HG03095 (cell line): ENCODE measurements at regions not wholly inside any gene's neighbourhood (a gene's known extent, or its start where the extent isn't known, plus 50 kb on each side); places are given as distances from the start of the nearest gene placed in this dataset.
"Not testable (repeated sequence)": the region's sequence is repeated elsewhere in the genome, so short reads cannot be mapped to it uniquely, and the experiment has no call there.

Experiments
- ATAC-seq: cut with Tn5 transposase; IDR thresholded peaks from one replicate; pipeline ENCODE4 v1.9.1; 2021; ENCODE audit warnings: moderate library complexity; ENCODE audit not compliant: unreplicated experiment

DNA sequence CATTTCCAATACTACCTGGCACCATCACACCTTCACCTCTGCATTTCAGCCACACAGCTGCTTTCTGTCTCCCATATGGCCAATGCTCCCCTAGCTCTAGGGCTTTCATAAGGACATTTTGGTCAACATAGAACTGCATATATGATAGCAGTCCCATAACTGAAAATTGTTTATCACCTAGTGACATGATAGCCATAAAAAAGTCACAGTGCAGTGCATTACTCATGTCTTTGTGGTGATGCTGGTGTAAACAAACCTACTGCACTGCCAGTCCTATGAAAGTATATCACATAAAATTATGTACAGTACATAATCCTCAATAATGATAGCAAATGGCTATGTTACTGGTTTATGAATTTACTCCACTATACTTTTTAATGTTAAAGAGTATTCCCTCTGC is 221.0 kb downstream of the NAF1 start:
- ATAC-seq, result no peak

DNA sequence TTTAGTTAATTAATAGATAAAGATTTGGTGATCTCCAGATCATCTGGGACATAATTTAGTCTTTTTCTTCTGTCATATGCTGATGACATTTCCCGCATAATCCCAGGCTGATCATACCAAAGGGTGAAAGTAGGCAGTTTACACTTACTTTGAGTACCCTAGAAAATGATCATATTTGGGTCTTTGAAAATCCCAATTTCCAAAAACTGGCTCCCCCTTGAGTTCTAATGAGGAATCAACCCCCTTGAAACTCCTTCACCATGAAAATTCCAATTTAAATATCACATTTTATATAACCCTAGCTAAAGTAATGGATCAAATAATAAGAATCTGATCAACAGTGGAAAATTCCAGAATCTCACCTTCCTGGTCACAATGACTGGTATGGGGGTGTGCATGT is 223.4 kb downstream of the NAF1 start:
- no peak for ATAC-seq

DNA sequence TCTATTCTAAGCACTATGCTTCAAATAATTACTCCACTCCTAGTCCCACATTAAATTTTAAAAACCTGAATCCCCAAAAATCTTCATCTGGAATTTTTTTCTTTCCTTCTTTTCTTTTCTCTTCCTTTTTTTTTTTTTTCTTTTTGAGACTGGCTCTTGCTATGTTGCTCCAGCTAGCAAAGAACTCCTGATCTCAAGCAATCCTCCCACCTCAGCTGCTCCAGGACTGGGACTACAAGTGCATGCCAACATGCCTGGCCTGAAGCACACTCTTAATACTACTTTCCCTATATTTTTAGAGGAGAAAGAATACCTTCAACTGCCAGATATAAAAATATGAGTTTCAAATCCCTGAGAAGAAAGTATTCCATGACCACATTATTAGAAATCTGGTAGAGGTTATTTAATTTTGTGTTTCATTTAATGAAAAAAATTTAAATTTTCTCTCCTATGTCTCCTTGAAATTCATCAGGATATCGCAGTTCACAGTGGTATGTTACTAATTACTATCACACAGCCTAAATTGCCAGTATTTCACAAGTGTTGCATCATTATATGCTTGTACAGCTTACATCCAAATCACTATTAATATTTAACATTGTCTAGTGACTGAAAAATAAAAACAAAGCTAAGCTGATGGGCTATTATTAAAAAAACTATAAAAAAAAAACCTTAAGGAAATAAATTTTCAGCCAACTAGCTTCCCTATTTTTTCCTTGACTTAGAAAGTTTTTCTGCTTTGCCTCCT is 227.8 kb downstream of the NAF1 start:
- no peak for ATAC-seq

DNA sequence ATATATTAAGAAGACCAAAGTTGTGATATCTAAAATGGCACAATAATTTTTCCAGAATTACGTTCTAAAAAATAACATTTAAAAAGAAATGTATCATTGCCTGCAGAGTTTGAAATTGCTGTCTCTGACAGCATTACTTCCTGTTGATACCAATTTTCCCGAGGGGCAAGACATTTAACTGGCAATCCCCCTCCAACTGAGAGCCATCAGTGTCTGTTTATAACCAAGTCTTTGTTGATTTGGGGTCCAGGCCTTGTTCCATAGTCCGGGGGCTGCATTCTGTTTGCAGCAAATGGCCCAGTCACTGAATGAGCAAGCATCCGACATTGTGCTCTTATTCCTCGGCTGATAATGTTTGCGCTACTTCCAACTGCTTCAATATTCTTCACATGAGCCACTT is 231.5 kb downstream of the NAF1 start:
- ATAC-seq, result no peak

DNA sequence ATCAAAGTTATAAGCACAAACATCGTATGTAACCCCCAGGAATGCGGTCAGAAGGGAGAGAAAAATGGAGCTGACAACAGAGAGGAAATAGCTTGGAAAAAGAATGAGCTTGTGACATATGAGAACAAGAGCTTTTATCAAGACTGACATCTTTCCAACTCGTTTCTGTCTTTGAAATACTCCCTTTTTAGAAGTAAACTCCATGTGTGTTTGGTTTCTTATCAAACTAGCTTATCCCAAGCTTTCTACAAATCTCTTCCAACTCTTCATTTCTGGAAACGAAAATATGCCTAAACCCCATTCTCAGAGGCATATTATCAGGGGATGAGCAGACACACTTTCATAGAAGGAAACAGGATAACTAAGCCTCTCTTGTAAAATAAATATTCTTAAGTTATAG is 235.4 kb downstream of the NAF1 start:
- no peak for ATAC-seq

DNA sequence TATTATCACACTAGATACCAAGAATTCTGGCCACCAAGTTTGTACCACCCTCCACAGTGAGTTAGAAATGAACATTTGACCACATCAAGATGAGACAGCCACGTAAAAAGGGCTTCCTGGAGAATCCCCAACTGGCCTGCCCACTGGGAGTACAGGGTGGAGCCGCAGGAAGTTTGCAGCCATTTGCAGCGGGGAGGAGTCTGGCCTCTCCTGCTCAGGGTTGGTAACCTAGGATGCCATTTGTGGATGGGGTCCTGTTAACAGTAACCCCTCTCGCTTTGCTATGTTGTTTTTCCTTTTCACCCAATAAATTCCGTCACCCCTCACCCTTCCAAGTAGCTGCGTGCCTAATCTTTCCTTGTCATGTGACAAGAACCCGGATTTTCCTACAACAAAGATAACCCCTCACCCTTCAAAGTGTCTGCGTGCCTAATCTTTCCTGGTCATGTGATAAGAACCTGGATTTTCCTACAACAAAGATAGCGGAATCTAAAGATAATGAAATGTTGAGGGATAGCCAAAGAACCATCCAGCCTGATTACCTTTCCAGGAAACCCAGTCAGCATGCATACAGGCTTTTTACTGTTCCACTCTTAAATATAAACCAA is 245.4 kb downstream of the NAF1 start:
- no peak for ATAC-seq

DNA sequence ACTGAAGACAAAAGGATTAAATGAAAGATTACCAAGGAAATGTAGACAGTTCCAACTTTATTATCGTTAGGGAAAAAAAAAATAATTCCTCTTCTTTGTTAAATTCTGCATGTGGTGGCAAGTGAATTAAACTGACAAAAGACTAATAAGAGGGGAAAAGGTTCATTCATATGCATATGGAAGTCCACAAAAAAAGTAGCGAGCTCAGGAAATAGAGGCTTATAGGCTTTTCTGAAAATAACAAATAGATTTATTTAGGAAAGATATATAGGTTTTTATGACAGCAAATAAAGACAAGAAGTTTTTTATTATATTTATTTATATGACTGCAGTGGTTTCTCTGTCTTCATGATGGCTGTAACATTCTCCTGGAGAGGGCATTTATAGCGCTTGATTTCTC is 246.0 kb downstream of the NAF1 start:
- no peak for ATAC-seq

DNA sequence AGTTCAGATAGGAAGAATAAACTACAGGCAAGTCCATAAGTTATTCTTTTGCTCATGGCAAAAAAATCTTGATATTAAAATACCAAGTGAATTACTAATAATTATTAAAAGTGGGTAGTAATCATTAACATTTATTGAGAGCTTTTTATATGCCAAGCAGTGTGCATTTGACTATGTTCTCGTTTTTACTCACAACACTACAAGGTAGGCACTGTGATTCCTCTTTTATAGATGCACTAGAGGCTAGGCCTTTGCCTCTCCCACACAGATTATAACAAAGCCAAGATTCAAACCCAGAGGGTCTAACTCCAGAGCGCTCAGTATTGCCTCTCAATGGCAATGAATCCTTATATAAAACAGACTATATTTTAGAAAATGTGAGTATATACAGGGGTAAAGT is 254.2 kb downstream of the NAF1 start:
- ATAC-seq, result no peak

DNA sequence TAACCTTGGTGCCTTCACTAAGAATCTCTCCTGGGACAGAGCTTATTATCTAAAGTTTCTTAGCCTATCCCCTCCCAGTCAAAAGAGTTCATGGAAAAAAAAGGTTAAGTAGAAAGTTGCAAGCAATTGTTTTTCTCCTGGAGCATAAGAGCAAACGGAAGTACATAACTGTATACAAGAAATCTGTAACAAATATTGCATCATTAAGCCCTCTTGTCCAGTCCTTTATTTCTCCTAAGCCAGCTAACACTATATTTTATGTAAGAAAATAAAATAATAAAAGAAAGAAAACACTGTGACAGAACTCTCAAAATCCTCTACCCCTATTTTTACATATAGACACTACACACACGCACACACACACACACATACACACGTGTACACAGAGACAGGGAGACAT is 255.3 kb downstream of the NAF1 start:
- ATAC-seq, result no peak

DNA sequence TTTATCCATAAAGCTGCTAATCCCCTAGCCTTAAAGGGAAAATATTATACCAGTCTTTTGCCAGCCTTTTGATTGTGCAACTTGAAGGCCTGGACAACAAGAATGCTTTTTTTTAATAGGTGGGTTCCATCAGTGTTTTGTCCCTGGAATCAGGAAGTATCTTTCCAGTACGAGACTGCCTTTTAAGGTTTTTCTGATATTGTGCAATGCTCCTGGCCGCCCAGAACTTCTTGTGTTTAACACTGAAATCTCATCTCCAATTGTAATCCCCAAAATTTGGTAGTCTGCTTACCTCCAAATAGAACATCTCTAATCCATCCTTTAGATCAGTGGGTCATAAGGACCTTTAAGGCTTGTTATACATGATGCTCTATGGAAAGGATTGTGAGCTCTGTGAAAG is 256.7 kb downstream of the NAF1 start:
- ATAC-seq, result no peak

DNA sequence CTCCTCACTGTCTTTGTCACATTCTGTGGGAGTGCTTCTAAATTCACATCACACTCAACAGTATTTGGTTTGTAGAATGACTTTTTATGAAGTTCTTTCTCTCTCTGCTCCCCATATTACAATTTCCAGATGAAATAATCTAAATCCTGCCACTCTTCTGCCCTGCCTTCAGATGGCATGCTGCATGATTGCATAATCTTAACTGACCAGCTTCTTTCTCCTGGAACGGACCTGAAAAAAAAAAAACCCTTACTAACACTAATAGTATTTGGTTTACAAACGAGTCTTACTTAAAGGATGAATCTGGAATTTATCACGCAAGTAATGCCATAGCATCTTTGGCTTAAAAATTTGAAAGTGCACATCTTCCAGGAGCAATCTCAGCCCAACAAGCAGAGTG is 272.3 kb downstream of the NAF1 start:
- no peak for ATAC-seq

DNA sequence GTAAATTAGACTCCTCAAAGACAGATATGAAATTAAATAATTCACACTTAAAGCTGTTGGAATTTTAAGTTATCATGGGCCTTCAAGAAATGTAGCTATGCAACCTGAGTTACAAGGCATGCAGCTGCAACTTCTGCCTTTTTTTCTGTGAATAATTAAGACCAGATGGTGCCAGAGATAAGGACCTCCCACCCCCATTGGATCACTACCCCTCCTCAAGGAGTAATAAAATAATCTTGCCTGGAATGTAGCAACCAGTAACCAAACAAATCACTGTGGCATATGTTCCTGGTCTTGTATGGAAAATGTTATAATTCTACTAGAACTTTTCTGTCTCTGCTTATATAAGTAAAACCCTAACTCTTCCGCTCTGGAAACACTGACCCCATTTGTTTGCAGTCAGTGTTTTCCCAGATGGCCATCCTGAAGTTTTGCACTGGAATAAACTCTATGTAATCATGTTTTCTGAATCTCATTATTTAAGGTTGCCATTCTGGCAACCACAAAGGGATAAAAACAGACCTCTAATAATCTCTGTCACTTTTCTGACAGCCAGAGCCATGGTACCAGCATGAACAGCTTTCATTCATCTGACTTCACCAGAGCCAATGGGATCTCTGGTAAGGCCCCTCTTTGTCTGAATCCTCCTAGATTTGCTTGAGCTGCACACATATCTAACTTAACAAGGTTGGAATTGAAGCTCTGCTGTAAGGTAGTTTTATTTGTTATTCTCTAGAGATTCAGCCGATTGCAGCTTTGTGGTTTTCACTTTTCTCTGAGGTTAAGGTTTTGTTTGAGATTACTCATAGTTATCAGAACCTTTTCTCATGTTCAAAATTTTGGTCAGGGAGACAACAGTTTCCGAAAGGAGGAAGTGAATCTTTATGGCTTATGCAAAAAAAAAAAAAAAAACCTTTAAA is 274.6 kb downstream of the NAF1 start:
- ATAC-seq, result peak; percentile 99

DNA sequence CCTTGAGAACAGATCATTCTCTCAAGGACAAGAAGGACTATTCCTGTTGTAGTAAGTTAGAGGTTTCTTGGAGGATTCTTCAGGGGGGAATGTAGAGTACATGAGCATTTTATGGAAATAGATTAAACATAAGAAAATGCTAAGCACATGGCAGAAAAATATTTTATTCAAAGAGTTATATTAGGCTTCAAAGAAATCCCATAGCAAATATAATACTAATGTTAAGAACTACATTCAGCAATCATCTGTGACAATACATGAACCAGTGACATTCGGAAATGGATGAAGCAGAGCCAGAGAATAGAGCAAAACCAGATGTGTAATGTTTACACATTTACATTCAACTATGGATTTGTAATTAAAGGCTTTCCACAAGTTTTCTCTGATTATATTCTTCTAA is 288.6 kb downstream of the NAF1 start:
- no peak for ATAC-seq

DNA sequence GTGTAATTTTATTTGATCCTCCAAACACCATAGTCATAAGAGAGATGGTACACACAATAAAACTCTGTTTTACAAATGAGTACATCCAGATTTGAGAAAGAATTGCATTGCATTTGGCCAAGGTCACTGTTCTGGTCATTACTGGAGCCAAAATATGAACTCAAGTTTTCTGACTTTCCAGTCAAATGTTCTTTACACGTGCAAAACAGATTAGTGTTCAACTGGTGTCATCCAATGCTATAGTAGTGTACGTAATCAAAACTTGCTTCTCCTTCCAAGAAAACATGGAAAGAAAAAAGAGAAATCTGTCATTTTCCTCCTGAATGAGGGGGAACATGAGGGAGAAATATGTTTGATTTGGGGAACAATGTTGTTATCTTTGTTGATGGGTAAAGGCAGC is 291.9 kb downstream of the NAF1 start:
- no peak for ATAC-seq

DNA sequence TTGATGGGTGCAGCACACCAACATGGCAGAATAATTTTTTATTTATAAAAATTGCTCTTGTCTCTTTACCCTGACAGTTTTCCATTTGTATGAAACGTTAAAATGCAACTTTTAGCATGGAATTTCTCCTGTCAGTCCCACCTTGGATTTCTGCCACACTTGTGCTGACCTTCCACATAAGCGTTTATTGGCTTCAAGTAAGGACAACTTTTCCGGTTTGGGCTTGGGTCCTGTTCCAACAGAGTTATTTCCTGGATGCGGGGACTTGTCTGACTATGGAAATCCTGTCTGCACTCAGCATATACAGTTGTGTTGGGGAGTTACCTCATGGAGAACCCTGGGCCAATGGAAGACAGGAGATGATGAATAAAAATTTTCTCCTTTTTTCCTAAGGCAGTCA is 294.7 kb downstream of the NAF1 start:
- no peak for ATAC-seq

DNA sequence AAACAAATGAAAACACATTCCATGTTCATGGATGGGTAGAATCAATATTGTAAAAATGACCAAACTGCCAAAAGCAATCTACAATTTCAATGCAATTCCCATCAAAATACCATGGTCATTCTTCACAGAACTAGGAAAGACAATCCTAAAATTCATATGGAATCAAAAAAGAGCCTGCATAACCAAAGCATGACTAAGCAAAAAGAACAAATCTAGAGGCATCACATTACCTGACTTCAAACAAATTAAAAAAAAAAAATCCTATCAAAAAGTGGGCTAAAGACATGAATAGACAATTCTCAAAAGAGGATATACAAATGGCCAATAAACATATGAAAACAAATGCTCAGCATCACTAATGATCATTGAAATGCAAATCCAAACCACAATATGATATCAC is 297.5 kb downstream of the NAF1 start:
- ATAC-seq, result no peak

DNA sequence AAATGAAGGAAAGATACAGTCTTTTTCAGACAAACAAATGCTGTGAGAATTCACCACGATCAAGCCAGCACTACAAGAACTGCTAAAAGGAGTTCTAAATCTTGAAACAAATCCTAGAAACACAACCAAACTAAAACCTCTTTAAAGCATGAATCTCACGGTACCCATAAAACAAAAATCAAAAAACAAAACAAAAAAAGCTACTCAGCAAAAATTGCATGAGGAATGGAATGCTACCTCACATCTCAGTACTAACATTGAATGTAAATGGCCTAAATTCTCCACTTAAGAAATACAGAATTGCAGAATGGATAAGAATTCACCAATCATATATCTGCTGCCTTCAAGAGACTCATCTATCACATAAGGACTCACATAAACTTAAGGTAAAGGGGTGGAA is 300.1 kb downstream of the NAF1 start:
- no peak for ATAC-seq

DNA sequence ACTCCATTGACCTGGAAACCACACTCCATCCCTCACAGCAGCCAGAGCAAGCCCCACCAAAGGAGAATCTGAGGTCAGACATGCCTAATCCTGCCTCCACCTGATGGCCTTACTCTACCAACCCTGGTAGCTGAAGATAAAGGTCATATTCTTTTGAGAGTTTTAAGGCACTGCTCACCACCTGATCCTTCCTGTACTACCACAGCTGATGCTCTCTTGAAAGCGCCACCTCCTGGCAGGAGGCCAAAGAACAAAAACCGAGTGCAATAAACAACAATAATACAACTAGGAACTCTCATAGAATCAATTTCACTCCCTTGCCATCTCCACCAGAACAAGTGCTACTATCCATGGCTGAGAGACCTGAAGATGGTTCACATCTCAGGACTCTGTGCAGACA is 301.6 kb downstream of the NAF1 start:
- ATAC-seq, result no peak

DNA sequence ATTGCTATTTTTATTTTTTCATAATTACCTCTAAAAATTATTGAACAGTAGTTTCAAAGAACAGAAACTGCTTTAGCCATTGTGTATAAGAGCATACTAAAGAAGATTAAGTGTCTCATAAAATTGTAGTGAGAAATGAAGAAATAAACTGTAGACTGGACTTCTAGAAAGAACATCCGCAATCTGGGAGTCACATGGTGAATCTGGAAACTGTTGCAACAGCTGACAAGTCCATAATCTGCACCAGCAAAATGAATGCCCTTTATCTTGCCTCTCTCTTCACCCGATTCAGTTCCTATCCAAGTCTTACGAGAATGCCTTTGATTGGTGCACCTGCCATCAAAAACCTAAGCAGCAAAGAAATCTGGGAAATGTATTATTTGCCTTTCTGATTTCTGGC is 312.9 kb downstream of the NAF1 start:
- ATAC-seq, result no peak

DNA sequence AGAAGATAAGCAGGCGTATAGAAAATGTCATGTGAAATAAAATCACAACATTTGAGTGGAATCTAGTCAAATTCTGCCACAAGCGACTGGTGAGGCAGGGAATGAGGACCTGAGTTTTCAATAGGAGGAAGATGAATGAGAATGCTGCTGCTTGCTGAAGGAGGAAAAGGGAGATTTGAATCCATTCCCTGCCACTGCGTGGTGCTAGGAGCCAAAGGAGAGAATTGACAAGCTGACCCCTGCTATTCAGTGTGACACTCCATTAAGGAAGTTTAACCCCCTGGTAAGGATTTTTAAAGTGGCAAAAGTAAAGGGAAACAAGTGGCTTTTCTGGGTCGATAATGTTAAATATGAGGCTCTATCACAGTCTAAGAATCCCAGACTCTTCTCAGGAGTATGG is 314.0 kb downstream of the NAF1 start:
- no peak for ATAC-seq

DNA sequence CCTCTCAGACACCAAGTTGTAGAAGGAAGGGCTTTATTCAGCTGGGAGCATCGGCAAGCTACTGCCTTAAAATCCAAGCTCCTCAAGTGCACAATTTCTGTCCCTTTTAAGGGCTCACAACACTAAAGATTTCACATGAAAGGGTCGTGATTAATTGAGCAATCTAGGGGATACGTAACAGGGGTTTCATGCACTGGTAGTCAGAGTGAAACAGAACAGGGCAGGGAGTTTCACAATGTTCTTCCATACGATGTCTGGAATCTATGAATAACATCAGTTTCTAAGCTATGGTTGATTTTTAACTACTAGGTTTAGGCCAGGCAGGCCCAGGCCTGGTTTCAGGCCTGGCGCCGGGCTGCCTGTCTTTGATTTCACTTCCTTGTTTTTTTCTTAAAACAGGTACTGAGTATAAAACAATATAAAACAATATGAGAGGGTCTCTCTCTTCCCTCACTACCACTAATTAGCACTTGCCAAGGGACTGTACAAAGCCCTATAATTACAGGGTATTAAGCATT is 315.4 kb downstream of the NAF1 start:
- ATAC-seq, result not testable (repeated sequence)

DNA sequence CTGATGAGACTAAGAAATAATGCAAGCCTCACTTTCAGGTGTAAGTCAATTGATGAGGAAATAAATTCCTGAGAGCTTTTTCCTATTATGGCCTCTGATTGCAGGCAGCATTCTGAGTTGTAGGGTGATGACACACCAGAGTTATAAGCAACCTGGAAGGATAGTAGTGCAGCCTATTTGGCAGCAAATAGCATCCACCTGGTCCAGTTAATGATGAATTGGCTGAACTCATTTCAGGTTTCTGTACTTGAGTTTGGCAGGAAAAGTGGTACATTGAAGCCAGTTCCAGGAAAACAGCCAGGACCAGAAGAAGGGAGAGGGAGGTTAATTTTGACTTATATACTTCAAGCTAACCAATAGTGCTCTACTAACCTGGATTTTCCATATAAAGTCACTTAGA is 316.8 kb downstream of the NAF1 start:
- no peak for ATAC-seq
